Glomerular endothelial cell (primary cell): ENCODE measurements at regions not wholly inside any gene's neighbourhood (a gene's known extent, or its start where the extent isn't known, plus 50 kb on each side); places are given as distances from the start of the nearest gene placed in this dataset.

Experiments
- DNase-seq: peaks from one replicate; pipeline ENCODE4 v3.0.0-alpha.2; 2011; ENCODE audit warnings: low read depth, low spot score; ENCODE audit errors: extremely low read depth

- DNase-seq: no peak
Observed at GRCh38 chr2:126990200-126990599, 91.5 kb downstream of the TEX51 start.

GRCh38 chr2:126990605-126991532 is 92.2 kb downstream of the TEX51 start:
- no peak for DNase-seq

GRCh38 chr2:126994340-126994777 is 95.7 kb downstream of the TEX51 start:
- DNase-seq: no peak

GRCh38 chr2:126995621-126996377 is 97.1 kb downstream of the TEX51 start:
- DNase-seq: no peak

- DNase-seq: no peak
Observed at GRCh38 chr2:126996378-126996699, 97.6 kb downstream of the TEX51 start.
